Vagina (tissue), 2 donors: ENCODE measurements at regions not wholly inside any gene's neighbourhood (a gene's known extent, or its start where the extent isn't known, plus 50 kb on each side); places are given as distances from the start of the nearest gene placed in this dataset.
"Not testable (repeated sequence)": the region's sequence is repeated elsewhere in the genome, so short reads cannot be mapped to it uniquely, and the experiment has no call there.

Experiments
- CTCF ChIP-seq, 3 experiments: fragments of 450-650 bp in 2 of 3; fragments of 200-600 bp in 1 of 3; sonication (generic) in 1 of 3; IDR thresholded peaks; one replicate each; pipeline ENCODE4 v1.5.1; 2017 to 2019; ENCODE audit warnings: antibody characterized with exemption in 3 of 3, mild to moderate bottlenecking in 2 of 3, moderate library complexity in 2 of 3
- POLR2AphosphoS5 ChIP-seq, 2 donors: sonication (generic); formaldehyde crosslinking; IDR thresholded peaks; one replicate each; pipeline ENCODE4 v1.9.0; 2017; ENCODE audit warnings: antibody characterized with exemption in 2 of 2, mild to moderate bottlenecking in 2 of 2, low read depth in 1 of 2; ENCODE audit not compliant: insufficient read depth in 1 of 2

- not testable (repeated sequence) for TF ChIP-seq POLR2AphosphoS5 (IDR thresholded peaks at IDR 0.05; ENCODE audit: insufficient read depth in 1 of 2, low read depth in 1 of 2); CTCF (IDR thresholded peaks at IDR 0.05)
These were observed 64.9 kb upstream of the ZNF195 start for GRCh38 chr11:3443700-3444419.
